ENCODE measurements at regions not wholly inside any gene's neighbourhood (a gene's known extent, or its start where the extent isn't known, plus 50 kb on each side); places are given as distances from the start of the nearest gene placed in this dataset.

- TF ChIP-seq POLR2A (IDR thresholded peaks at IDR 0.05; ENCODE audit: low read depth, low read length) (no peak), POLR2AphosphoS5 (IDR thresholded peaks at IDR 0.05; ENCODE audit: low read depth, low read length) (no peak)
Measured at GRCh38 chr3:160159341-160159740, 65.9 kb upstream of the C3orf80 start.
